Stimulated activated CD8-positive, alpha-beta memory T cell treated with anti-CD3 and anti-CD28 coated beads, Interleukin-4, amount 100 ng/mL, for 48 hours (primary cell): ENCODE measurements at regions not wholly inside any gene's neighbourhood (a gene's known extent, or its start where the extent isn't known, plus 50 kb on each side); places are given as distances from the start of the nearest gene placed in this dataset.
"Not testable (repeated sequence)": the region's sequence is repeated elsewhere in the genome, so short reads cannot be mapped to it uniquely, and the experiment has no call there.

Source experiments
- DNase-seq: peaks from one replicate; pipeline ENCODE4 v3.0.0-alpha.2; 2020

DNA sequence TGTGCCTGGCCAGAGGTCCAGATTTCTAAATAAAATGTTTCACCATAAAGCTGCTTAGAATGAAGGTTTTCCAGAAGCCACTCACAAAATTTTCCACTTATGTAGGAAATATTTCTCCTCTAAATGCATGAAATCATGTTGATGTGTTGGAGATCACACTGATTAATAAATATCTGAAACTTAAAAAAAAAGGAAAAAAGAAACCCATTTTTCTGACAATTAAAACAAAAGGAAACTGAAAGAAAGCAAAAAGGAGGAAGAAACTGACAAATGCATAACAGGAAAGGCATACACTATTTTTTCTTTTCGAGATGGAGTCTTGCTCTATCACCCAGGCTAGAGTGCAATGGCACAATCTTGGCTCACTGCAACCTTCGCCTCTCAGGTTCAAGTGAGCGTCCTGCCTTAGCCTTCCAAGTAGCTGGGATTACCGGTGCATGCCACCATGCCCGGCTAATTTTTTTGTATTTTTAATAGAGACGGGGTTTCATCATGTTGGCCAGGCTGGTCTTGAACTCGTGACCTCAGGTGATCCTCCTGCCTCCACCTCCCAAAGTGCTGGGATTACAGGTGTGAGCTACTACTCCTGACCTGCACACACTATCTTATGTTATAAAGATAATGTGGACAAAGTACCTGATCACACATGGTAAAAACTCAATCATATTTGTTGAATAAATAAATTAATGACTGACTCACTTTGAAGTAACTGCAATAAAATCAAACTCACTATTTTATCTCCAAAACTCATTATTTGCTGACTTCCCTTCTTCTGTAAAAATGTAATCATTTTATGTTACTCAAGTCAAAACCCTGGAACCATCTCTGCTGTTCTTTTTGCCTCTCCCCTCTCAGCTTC is 149.8 kb upstream of the NR5A2 start:
- no peak for DNase-seq

DNA sequence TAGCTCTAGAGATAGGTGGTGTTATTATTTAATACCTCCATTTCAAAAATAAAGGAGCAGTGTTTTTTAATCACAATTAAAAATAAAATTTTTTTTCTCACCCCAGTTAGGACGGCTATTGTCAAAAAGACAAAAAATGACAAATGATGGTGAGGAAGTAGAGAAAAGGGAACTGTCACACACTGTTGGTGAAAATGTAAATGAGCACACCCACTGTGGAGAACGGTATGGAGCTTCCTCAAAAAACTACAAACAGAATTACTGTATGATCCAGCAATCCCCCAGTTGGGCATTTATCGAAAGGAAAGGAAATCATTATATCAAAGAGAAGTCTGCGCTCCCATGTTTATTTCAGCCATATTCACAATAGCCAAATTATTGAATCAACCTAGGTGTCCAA is 148.7 kb upstream of the NR5A2 start:
- no peak for DNase-seq

DNA sequence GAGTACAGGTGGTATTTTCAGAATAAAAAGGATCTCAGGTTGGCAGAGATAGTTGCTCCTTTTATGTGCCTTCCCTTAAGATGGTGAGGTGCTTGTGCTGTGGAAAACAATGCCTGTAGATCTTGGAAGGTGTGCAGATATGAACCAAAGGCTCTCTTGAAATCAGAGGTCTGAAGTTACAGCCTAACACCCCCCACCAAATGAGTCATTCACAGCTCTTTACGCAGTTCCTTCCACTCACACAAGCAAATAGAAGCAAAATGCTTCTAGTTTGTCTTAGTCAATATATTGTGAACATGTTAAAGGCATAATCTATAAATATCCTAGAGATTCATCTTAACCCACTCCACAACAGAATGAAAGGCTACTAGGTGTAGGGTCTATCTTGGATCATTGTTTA is 128.9 kb upstream of the NR5A2 start:
- no peak for DNase-seq

DNA sequence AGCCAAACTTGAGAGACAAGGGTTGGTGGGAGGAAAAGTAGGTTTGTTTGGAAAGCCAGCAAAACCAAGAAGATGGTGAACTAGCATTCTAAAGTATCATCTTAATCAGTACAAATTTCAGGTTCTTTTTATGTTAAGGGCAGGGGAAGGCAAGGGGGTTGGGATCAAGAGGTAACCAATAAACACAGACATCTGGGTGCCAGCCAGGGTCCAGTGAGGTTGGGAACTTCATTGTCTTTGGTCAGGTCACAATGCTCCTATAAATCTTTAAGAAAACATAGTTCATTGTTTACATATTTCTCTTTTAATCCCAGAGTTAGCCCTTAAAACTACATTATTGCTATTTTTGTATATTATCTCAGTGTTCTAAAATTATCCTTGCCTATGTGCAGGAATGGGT is 126.2 kb upstream of the NR5A2 start:
- no peak for DNase-seq

DNA sequence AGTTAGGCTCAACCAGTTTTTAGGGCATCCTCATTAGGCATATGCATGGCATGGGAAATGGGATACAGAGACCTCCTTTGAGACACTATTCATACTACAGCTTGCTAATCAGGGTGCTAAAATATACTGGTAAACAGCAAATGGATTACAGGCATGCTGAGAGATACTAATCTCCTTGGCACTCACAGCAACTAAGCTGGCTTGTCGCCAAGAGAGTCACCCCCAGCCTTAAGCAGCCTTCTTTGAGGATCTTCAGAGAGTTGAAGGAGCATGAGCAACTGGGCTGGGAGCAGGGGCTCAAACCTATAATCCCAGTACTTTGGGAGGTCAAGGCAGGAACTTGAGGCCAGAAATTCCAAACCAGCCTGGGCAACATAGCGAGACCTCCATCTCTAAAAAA is 120.1 kb upstream of the NR5A2 start:
- no peak for DNase-seq

DNA sequence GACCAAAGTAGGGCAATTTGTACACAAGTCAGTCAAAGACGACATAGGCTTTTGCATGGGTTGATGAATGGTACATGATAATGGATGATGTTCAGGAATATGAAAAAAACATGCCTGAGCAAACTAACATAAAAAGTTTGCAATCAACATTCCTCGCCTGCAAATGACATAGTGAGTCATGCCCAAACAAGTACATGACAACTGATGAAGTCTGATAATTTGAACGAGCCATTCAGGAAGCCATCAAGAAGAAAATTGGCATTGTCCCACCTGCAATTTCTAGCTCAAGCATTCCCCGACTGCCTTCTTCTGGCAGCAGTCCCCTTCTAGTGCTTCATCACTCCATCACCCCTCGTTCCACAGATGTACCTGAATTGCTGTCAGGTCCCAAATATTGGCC is 118.4 kb upstream of the NR5A2 start:
- DNase-seq, result no peak

DNA sequence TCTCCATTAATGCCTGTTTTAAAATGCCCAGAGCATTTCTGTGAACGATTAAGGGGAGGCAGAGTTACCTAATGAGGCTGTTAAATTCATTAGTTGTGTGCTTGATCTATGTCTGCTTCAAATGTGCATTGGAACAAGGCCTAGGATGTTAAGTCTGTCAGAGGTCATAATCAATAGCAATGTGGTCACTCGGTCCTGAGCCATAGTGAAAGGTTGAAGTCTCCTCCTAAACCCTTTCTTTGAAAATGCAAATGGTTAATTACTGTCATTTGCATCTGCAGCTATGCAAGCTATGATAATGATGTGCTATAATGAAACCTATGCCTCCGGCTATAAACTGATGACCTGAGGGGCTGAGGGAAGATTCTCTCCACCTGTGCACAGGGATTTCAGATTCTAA is 114.2 kb upstream of the NR5A2 start:
- DNase-seq, result no peak

DNA sequence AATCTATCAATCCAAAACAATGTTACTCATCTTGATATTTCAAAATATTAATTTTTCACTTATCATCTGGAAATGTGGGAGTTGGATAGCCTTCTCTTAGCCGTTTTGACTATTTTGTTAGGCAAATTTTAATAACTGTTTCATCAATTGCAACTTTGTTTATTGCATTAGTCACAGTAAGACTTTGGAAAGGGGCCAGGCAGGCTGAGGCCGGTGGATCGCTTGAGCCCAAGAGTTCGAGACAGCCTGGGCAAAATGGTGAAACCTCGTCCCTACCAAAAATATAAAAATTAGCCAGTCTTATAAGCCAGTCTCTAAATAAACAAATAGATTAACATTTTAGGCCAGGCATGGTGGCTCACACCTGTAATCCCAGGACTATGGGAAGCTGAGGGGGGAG is 113.0 kb upstream of the NR5A2 start:
- no peak for DNase-seq

DNA sequence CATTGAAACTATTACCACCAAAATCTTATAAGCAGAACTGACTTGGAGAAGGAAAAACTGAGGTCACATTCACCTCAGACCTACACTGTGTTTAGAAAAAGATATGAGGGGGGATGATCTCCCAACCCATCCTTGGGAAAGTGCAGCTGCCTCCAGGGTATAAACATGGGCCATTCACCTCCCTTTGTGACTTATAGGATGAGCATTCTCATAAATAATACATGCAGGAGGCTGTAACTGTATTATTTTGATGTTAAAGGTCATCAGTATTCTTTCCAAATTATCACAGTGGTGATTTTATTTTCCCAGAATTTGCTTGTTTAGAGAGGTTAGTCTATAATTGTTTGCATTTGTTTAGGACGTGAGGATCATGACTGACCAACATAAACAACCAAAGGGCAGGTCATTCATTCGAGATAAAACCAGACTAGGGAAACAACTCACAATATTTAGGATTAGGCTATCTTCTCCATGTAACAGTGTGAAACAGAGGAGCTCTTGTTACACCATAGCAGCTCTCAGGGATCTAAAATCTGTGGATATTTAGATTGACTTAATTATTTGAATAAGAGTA is 109.2 kb upstream of the NR5A2 start:
- no peak for DNase-seq

DNA sequence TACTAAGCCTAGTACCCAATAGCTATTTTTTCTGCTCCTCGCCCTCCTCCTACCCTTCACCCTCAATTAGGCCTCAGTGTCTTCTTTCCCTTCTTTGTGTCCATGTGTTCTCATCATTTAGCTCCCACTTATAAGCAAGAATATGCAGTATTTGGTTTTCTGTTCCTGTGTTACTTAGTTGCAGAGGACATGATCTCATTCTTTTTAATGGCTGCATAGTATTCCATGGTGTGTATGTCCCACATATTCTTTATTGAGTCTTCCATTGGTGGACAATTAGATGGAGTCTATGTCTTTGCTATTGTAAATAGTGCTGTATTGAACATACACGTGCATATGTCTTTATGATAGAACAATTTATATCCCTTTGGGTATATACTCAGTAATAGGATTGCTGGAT is 106.9 kb upstream of the NR5A2 start:
- DNase-seq, result no peak

DNA sequence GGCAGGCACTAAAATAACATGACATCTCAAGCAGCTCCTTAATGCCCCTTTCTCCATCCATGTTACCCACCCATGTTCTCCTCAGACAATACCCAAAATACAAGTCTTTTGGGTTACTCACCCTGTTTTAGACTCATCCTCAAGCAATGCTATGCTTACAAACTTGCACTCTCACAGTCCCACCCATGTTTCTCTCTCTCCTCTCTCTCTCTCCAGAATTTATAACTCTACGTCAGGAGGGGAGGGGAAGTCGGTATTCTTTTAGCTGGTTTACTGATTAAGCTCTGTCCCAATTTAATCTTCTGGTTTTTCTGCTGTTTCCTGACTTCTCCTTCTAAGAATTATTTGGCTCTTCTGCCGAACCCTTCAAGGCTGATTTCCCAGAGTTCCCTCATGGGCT is 98.0 kb upstream of the NR5A2 start:
- no peak for DNase-seq

DNA sequence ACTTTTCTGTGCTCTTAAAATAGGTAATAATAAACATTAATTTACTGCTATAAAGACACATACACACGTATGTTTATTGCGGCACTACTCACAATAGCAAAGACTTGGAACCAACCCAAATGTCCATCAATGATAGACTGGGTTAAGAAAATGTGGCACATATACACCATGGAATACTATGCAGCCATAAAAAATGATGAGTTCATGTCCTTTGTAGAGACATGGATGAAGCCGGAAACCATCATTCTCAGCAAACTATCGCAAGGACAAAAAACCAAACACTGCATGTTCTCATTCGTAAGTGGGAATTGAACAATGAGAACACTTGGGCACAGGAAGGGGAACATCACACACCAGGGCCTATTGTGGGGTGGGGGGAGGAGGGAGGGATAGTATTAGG is 97.4 kb upstream of the NR5A2 start:
- not testable (repeated sequence) for DNase-seq

DNA sequence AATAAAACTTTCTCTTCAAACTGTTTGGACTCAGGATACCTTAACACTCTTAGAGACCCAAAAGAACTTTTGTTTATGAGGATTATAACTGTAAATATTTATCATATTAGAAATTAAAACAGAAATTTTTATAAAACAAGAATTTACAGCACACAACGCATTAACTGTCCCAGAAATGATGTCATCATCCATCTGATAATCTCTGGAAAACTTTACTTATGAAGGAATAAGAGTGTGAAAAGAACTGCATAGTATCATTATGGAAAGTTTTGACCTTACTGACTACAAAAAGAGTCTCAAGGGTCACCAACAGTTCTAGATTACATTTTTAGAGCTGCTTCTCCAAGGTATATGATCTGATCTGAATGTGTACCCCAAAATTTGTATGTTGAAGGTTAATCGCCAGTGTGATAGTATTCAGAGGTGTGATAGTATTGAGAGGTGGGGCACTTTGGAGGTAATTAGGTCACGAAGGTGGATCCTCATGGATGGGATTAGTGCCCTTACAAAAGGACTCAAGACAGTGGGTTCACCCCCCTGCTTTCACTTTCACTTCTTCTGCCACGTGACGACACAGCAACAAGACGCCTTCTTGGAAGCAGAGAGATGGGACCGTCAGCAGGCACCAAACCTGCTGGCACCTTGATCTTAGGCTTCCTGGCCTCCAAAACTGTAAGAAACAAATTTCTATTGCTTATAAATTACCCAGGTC is 95.7 kb upstream of the NR5A2 start:
- DNase-seq, result no peak

DNA sequence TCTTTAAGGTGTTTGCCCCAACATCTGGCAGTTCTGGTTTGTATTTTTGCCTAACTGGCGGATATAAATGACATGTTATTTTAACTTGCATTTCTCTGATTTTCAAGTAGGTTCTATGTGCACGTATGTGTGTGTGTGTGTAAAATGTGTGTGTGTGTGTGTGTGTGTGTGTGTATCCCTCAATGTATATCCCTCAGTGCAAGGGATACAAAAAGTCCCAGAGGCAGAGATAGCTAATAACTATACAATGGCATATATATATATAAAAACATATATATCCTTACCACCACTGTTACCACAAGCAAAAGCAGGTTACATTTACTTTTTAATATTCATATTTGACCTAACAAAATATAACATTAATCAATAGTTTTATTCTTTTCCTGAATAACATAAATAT is 95.0 kb upstream of the NR5A2 start:
- DNase-seq, result no peak

DNA sequence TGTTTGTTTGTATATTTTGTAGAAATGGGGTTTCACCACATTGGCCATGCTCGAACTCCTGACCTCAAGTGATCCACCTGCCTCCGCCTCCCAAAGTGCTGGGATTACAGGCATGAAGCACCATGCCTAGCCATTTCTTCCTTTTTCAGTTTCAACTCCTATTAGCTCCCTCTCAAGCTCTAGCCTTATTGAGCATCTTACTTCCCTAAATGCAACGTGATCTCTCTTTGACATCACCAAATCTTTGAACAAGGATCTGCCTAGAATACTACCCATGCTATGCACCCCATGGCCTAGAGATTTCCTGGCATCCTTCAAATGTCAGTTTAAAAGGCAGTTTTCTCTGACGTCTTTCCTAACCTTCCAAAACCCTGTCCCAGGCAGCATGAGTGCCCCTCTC is 91.1 kb upstream of the NR5A2 start:
- DNase-seq, result no peak

DNA sequence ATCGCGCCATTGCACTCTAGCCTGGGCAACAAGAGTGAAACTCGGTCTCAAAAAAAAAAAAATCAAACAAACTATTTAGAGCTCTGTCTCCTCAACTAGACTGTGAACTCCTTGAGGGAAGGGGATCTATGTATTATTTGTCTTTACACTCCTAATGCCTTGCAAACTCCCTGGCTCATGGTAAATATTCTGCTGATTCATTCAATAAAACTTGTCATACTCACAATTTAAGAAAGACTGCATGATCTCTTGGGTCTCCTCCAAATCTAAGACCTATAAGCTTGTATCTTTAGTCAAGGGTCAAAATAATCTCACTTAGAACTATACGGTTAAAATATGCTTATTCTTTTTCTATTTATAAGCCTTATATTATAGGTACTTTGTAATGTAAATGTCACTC is 90.3 kb upstream of the NR5A2 start:
- DNase-seq, result no peak

DNA sequence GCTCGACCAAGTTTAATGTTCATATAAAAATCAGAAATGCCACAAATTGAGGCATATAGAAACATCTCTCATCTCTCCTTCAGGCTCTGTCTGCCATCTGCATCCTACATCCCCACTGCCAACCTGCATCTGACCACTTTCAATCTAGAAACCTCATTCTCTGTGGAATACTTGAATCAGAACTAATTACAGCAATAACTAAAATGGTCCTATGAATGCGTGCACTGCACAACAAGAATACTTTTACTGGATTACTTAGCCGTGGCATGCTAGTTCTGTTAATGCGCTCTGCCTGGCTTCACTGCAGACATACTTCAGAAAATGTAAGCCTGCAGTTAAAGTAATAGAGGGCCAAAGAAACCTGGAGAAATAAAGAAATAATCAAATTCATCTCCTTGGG is 89.8 kb upstream of the NR5A2 start:
- DNase-seq, result no peak

DNA sequence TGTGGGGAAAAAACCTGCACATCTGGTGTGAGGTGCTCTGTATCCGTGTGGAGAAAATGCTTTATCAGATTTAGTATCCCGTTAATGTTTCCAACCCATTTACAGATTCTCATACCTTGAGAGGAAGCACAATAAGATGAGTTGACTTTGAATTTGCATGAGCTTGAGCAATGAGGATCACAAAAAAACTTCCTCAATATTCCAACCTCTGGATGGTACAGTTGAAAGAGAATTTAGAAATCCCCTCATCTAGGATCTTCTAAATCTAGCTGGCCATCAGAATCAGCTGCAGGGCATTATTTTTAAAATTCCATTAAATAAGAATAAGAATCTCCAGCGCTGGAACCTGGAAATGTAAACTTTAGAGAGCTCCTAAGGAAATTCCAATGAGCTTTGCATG is 82.5 kb upstream of the NR5A2 start:
- DNase-seq, result no peak

DNA sequence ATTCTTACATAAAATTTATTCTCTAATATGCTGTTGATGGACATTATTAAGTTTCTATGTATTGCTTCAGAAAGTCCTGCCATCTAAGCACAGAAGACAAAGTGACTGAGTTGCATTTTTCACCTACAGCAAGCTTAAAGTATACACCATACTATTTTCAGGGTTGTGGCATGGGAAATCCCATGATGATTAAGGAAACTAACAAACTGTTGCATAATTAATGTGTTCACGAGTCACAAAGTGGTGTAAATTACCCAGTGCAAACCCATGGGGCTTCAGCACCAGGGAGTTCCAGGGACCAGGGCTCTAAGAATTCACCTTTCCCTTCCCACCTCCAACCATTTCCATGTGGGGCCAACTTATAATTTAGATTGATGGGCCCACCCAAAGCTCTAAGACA is 81.9 kb upstream of the NR5A2 start:
- no peak for DNase-seq

DNA sequence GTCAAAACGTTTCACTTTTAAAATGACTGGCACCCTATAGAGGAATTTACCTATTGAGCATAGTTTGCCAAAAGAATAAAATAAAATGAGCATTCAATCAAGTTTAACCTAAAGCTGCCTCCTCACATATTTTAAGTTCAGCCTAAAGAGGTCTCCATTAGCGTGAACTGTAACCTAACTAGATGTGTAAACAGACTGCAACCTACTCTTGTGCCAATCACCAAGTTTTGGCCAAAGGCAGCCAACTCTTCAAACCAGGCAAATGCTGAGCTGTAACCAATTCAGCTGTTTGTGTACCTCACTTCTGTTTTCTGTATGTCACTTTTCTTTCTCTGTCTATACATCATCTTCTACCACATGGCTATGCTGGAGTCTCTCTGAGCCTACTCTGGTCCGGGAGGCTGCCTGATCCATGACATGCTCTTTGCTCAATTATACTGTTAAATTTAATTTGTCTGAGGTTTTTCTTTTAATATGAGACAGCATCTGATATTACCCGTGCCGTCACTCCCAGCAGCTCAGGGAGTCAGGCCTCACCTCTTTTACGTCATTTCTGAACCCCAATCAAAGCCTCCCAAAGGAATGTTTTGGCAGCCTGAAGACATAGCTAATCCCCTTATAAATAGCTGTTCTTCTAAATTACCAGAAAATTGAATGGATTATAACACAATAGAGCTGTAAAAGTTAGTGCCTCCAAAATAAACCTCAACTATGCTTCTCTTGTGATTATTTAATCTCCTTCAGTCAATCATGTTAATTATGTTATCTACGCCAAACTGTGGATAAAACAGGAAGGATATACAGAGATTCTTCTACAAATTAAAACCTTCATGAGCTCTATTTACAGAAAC is 81.0 kb upstream of the NR5A2 start:
- DNase-seq, result no peak

DNA sequence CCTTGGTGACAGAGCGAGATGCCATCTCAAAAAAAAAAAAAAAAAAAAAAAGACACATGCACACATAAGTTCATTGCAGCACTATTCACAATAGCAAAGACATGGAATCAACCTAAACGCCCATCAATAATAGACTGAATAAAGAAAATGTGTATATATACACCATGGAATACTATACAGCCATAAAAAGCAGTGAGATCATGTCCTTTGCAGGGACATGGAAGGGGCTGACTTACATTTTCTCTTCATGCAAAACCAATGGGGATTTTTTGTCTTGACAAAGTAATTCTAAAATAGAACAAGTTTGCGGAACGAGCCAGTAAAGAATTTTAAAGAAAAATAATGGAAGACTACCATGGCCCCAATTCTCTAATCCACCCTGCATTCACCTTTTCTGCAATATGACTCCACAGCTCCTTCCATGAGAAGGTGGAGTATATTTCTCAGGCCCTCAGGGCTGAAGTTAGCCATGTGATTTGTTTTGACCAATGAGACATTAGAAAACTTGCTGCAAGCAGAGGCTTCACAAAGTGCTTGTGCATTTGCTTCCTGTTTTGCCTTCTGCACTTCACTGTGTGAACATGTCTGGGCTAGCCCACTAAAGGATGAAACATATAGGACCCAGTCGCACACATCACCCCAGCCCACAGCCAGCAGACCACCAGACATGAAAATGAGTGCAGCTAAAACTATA is 78.8 kb upstream of the NR5A2 start:
- no peak for DNase-seq

DNA sequence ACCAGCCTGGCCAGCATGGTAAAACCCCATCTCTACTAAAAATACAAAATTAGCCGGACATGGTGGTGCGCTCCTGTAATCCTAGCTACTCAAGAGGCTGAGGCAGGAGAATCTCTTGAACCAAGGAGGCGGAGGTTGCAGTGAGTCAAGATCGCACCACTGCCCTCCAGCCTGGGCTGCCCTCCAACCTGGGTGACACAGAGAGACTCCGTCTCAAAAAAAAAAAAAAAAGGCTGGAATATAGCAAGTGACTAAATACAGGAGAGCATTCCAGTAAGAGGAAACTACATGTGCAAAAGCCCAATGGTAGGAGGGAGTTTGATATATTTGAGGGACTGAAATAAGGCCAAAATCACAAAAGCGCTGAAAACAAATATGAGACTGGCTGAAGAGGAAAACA is 76.5 kb upstream of the NR5A2 start:
- DNase-seq, result not testable (repeated sequence)

DNA sequence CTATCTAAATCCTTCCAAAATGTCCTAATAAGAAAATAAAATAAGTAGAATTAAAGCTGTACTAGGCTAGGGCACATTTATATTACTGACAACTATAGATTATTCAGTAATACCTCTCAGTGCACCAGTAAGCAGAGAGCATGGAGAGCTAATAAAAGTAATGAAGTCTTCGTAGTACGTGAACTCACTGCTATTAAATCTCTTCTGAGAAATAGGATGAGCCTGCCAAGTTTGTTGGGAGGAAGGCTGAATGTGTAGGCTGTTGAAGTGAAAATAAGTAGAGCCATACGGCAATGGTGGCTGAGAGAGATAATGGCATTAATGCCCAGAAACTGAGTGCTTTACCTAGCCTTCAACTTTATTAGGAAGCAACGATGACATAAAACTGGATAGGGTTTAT is 73.9 kb upstream of the NR5A2 start:
- DNase-seq, result no peak
